CD4-positive, alpha-beta T cell (primary cell): ENCODE measurements at regions not wholly inside any gene's neighbourhood (a gene's known extent, or its start where the extent isn't known, plus 50 kb on each side); places are given as distances from the start of the nearest gene placed in this dataset.

ENCODE experiments used
- ATAC-seq: fragments of 200-7000 bp; cut with Tn5 transposase; one replicate; pipeline ENCODE4 v1.10.0; 2022; ENCODE audit warnings: mild to moderate bottlenecking; ENCODE audit not compliant: poor library complexity
- CTCF ChIA-PET: fragments of 350-600 bp; sonication (Branson Sonifier 250); formaldehyde crosslinking; loops from one replicate; lab custom pipeline; 2021; ENCODE audit warnings: antibody characterized with exemption, inconsistent platforms; lab: Charles Lee
- POLR2A ChIA-PET: fragments of 350-600 bp; sonication (Branson Sonifier 250); formaldehyde crosslinking; loops from one replicate; lab custom pipeline; 2021; ENCODE audit warnings: antibody characterized with exemption, inconsistent platforms; lab: Charles Lee
- DNase-seq, 14 experiments: peaks; one replicate each; pipeline ENCODE4 v3.0.0-alpha.2; 2013 to 2020; ENCODE audit warnings: mixed read lengths in 2 of 14
- H3K27ac ChIP-seq, 2 donors: one replicate each; pipeline versions ENCODE4 v1.5.1 to v1.7.0; 2013; ENCODE audit warnings: low read length in 2 of 2, low read depth in 1 of 2, mild to moderate bottlenecking in 1 of 2
- H3K27me3 ChIP-seq, 2 experiments: 1 replicate in 1 of 2; 2 replicates in 1 of 2; pipeline versions ENCODE4 v1.6.1 to v1.7.0; 2013; ENCODE audit warnings: low read length in 2 of 2, control low read depth in 1 of 2, mild to moderate bottlenecking in 1 of 2, moderate library complexity in 1 of 2; ENCODE audit not compliant: insufficient read depth in 2 of 2, control insufficient read depth in 1 of 2
- H3K36me3 ChIP-seq: one replicate; pipeline ENCODE4 v1.6.1; 2013; ENCODE audit warnings: low read length, control low read depth; ENCODE audit not compliant: insufficient read depth
- H3K4me1 ChIP-seq: one replicate; pipeline ENCODE4 v1.6.1; 2013; ENCODE audit warnings: low read length, control low read depth; ENCODE audit not compliant: insufficient read depth
- H3K4me3 ChIP-seq: one replicate; pipeline ENCODE4 v1.5.1; 2013; ENCODE audit warnings: mild to moderate bottlenecking, low read length, moderate library complexity
- H3K9me3 ChIP-seq, 2 experiments: 1 replicate in 1 of 2; 2 replicates in 1 of 2; pipeline versions ENCODE4 v1.6.1 to v1.7.0; 2013; ENCODE audit warnings: low read length in 2 of 2, mild to moderate bottlenecking in 2 of 2, control low read depth in 1 of 2, moderate library complexity in 1 of 2; ENCODE audit not compliant: control insufficient read depth in 1 of 2, insufficient read depth in 1 of 2
- H3K27ac Mint-ChIP-seq: one replicate; pipeline ENCODE4 v1.8.0; 2020; ENCODE audit warnings: mixed read lengths
- H3K27me3 Mint-ChIP-seq: one replicate; pipeline ENCODE4 v1.8.0; 2021; ENCODE audit warnings: mixed read lengths
- H3K36me3 Mint-ChIP-seq: one replicate; pipeline ENCODE4 v1.8.0; 2021; ENCODE audit warnings: low read depth, mixed read lengths
- H3K4me1 Mint-ChIP-seq: one replicate; pipeline ENCODE4 v1.8.0; 2021; ENCODE audit warnings: low read depth, mixed read lengths
- H3K4me3 Mint-ChIP-seq: one replicate; pipeline ENCODE4 v1.8.0; 2020; ENCODE audit warnings: mild to moderate bottlenecking, mixed read lengths
- H3K9me3 Mint-ChIP-seq: one replicate; pipeline ENCODE4 v1.8.0; 2020; ENCODE audit warnings: mixed read lengths
- intact Hi-C, 2 experiments: fragments of 100-400 bp; cut with DNase I in 1 of 2; cut with micrococcal nuclease in 1 of 2; formaldehyde crosslinking; loops; one replicate each; pipeline versions ENCODE4 v1.15.1 to v1.9.0; 2023 to 2025; cut with DNase I, micrococcal nuclease
- TF ChIP-seq, protein P1 (sequence below): fragments of 200-600 bp; IDR thresholded peaks from one replicate; pipeline ENCODE4 v1.8.0; 2022; ENCODE audit warnings: antibody characterized with exemption, mild to moderate bottlenecking

DNA sequence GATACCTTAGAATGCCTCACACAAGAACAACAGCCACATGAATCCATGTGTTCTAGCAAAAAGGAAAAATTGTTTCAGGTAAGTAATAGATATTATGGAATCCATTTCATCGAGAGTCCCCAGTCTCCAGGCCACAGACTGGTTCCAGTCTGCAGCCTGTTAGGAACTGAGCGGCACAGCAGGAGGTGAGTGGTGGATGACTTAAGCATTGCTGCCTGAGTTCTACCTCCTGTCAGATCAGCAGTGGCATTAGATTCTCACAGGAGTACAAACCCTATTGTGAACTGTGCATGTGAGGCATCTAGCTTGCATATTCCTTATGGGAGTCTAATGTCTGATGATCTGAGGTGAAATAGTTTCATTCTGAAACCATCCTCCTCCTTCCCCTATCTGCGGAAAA lies 207.0 kb downstream of the CSNK1G3 start:
- H3K4me1 Mint-ChIP-seq = no peaks in the 10 kb centered on the region
- no peak overlapping the region for H3K4me3 Mint-ChIP-seq
- CTCF ChIA-PET = no interaction called here
- no peak overlapping the region for H3K27ac ChIP-seq
- intact Hi-C loops = no loop called here
- no peaks in the 10 kb centered on the region for H3K4me1 ChIP-seq
- no peaks in the 10 kb centered on the region for H3K9me3 ChIP-seq
- POLR2A ChIA-PET = no interaction called here
- DNase-seq (no peak), ATAC-seq (no peak)
- TF ChIP-seq, protein P1, sequence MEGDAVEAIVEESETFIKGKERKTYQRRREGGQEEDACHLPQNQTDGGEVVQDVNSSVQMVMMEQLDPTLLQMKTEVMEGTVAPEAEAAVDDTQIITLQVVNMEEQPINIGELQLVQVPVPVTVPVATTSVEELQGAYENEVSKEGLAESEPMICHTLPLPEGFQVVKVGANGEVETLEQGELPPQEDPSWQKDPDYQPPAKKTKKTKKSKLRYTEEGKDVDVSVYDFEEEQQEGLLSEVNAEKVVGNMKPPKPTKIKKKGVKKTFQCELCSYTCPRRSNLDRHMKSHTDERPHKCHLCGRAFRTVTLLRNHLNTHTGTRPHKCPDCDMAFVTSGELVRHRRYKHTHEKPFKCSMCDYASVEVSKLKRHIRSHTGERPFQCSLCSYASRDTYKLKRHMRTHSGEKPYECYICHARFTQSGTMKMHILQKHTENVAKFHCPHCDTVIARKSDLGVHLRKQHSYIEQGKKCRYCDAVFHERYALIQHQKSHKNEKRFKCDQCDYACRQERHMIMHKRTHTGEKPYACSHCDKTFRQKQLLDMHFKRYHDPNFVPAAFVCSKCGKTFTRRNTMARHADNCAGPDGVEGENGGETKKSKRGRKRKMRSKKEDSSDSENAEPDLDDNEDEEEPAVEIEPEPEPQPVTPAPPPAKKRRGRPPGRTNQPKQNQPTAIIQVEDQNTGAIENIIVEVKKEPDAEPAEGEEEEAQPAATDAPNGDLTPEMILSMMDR = no peak
- no peaks in the 10 kb centered on the region for H3K36me3 ChIP-seq
- no peaks in the 10 kb centered on the region for H3K27me3 ChIP-seq
- peaks cover 3% of the 10 kb centered on the region for H3K9me3 Mint-ChIP-seq
- H3K4me3 ChIP-seq = no peak overlapping the region
- no peaks in the 10 kb centered on the region for H3K27me3 Mint-ChIP-seq
- no peaks in the 10 kb centered on the region for H3K36me3 Mint-ChIP-seq
- no peak overlapping the region for H3K27ac Mint-ChIP-seq

DNA sequence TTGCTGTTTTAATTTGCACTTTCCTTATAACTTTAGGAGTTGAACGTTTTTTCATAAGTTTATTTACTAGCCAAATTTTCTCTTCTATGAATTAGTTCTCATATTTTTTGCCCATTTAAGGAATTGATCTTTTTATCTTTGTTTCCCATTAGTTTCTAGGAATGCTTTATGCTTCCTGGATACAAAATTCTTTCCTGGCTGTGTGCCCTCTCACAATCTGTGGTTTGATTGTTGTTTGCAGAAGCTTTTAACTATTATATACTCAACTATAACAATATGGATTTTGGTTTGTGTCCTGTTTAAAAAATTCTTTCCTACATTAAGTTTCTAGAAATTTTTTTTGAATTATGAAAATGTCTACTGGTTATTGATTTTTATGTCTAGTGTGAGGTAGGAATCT lies 206.3 kb downstream of the CSNK1G3 start:
- Histone ChIP-seq H3K9me3 (no peaks in the 10 kb centered on the region), H3K27ac (no peak overlapping the region), H3K36me3 (no peaks in the 10 kb centered on the region), H3K4me1 (no peaks in the 10 kb centered on the region), H3K27me3 (no peaks in the 10 kb centered on the region), H3K4me3 (no peak overlapping the region)
- Mint-ChIP-seq H3K4me1 (no peaks in the 10 kb centered on the region), H3K36me3 (no peaks in the 10 kb centered on the region), H3K27me3 (no peaks in the 10 kb centered on the region), H3K9me3 (peaks cover 4% of the 10 kb centered on the region), H3K4me3 (no peak overlapping the region), H3K27ac (no peak overlapping the region)
- TF ChIP-seq, protein P1 = no peak
- DNase-seq = no peak
- intact Hi-C loops = no loop called here
- ChIA-PET CTCF (no interaction called here), POLR2A (no interaction called here)
- no peak for ATAC-seq

DNA sequence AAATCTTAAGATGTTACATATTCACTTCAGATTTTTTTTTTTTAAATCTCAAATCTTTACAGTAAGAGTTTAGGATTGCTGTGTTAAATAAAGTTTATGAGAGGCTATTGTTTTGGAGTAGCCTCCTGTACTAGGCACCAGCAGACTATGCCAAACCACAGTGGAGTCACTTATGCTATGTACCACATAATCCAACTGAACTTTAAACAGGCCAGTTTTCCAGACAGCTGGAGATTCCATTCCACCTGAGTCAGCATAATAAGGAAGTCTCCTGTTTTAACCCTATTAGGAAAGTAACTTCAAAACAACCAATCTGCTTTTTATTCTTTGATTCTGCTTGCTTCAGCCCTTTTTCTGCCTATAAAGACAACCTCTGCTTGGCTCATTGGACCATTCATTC lies 205.2 kb downstream of the CSNK1G3 start:
- no peaks in the 10 kb centered on the region for H3K27me3 ChIP-seq
- no peak overlapping the region for H3K27ac ChIP-seq
- ATAC-seq = no peak
- Mint-ChIP-seq H3K4me3 (no peak overlapping the region), H3K36me3 (no peaks in the 10 kb centered on the region), H3K27ac (no peak overlapping the region), H3K27me3 (no peaks in the 10 kb centered on the region), H3K4me1 (no peaks in the 10 kb centered on the region), H3K9me3 (peaks cover 5% of the 10 kb centered on the region)
- H3K4me3 ChIP-seq = no peak overlapping the region
- POLR2A ChIA-PET = no interaction called here
- TF ChIP-seq, protein P1 = no peak
- H3K9me3 ChIP-seq = no peaks in the 10 kb centered on the region
- no peaks in the 10 kb centered on the region for H3K4me1 ChIP-seq
- intact Hi-C loops = no loop called here
- CTCF ChIA-PET = no interaction called here
- no peak for DNase-seq
- no peaks in the 10 kb centered on the region for H3K36me3 ChIP-seq
